ENCODE measurements at regions not wholly inside any gene's neighbourhood (a gene's known extent, or its start where the extent isn't known, plus 50 kb on each side); places are given as distances from the start of the nearest gene placed in this dataset.

GRCh38 chr4:156538210-156538609, 433.4 kb downstream of the PDGFC start:
- no peak for DNase-seq (ENCODE audit: low read depth, low spot score)
- POLR2A ChIA-PET, result no interaction called here
- no peaks in the 10 kb centered on the region for H3K9me2 ChIP-seq (ENCODE audit: insufficient read depth)
- intact Hi-C loops (cut with micrococcal nuclease), result no loop called here
- H3K4me1 ChIP-seq (ENCODE audit: control insufficient read depth in 1 of 2, insufficient read depth in 2 of 2, low read length in 2 of 2), result no peaks in the 10 kb centered on the region
- no peaks in the 10 kb centered on the region for H3K36me3 ChIP-seq (ENCODE audit: control insufficient read depth in 1 of 2, insufficient read depth in 2 of 2, low read length in 2 of 2)
- RAD21 ChIA-PET (ENCODE audit: low non-redundant PET in 1 of 2, low total read pairs in 2 of 2, uncharacterized antibody in 2 of 2, unreplicated experiment in 2 of 2), result no interaction called here
- no peaks in the 10 kb centered on the region for H3K27me3 ChIP-seq (ENCODE audit: insufficient read depth, low read length)
- H3K9ac ChIP-seq (ENCODE audit: low read length), result no peak overlapping the region
- no peaks in the 10 kb centered on the region for H3K79me2 ChIP-seq (ENCODE audit: insufficient read depth, low read length)
- H3K9me3 ChIP-seq (ENCODE audit: control insufficient read depth in 1 of 2, insufficient read depth in 1 of 2, low read depth in 1 of 2, low read length in 2 of 2), result no peaks in the 10 kb centered on the region
- no peak overlapping the region for H3K27ac ChIP-seq (ENCODE audit: low read depth, low read length)
- no peak overlapping the region for H3K4me3 ChIP-seq (replicated peaks in 1 of 2; ENCODE audit: low read depth in 1 of 2, low read length in 2 of 2)
- TF ChIP-seq SIN3A (IDR thresholded peaks at IDR 0.05; ENCODE audit: low read depth) (no peak), CBX3 (IDR thresholded peaks at IDR 0.05; ENCODE audit: low read depth) (no peak), SP1 (IDR thresholded peaks at IDR 0.05; ENCODE audit: low read depth) (no peak), SRF (IDR thresholded peaks at IDR 0.05; ENCODE audit: low read depth) (no peak), TCF7L2 (IDR thresholded peaks at IDR 0.05; ENCODE audit: borderline replicate concordance, extremely low read depth, insufficient read depth, insufficient read length) (no peak), MAX (IDR thresholded peaks at IDR 0.05) (no peak), EGR1 (IDR thresholded peaks at IDR 0.05; ENCODE audit: low read depth) (no peak), REST (IDR thresholded peaks at IDR 0.05; ENCODE audit: low read depth) (no peak), EZH2 (IDR thresholded peaks at IDR 0.05) (no peak), ZNF274 (IDR thresholded peaks at IDR 0.05; ENCODE audit: low read depth, low read length) (no peak), POLR2AphosphoS5 (IDR thresholded peaks at IDR 0.05; ENCODE audit: low read depth, low read length) (no peak), ELF1 (IDR thresholded peaks at IDR 0.05; ENCODE audit: borderline replicate concordance, low read depth) (no peak), CTCF (IDR thresholded peaks at IDR 0.05 in 2 of 3, conservative IDR thresholded peaks at IDR 0.05 in 1 of 3; ENCODE audit: borderline replicate concordance in 1 of 3, insufficient read depth in 1 of 3, low read depth in 2 of 3, low read length in 2 of 3) (no peak), ZFX (IDR thresholded peaks at IDR 0.05) (no peak), EZH2phosphoT487 (IDR thresholded peaks at IDR 0.05; ENCODE audit: borderline replicate concordance) (no peak), JUND (IDR thresholded peaks at IDR 0.05) (no peak), ZBTB33 (IDR thresholded peaks at IDR 0.05; ENCODE audit: extremely low read depth, insufficient replicate concordance, low read length) (no peak), RAD21 (IDR thresholded peaks at IDR 0.05; ENCODE audit: low read depth) (no peak), YY1 (IDR thresholded peaks at IDR 0.05; ENCODE audit: extremely low read depth, insufficient replicate concordance, low read depth, low read length) (no peak), FOSL1 (IDR thresholded peaks at IDR 0.05; ENCODE audit: low read depth) (no peak)
- no peak for ATAC-seq
- CTCF ChIA-PET, result no interaction called here
- H3K4me2 ChIP-seq (ENCODE audit: low read length), result no peak overlapping the region
- BruUV-seq (replicated peaks), result no TSS peak
- H2AFZ ChIP-seq (ENCODE audit: low read depth, low read length, poor library complexity, severe bottlenecking), result no peak overlapping the region
- H4K20me1 ChIP-seq (ENCODE audit: insufficient read depth), result no peaks in the 10 kb centered on the region

Data from HCT116 (cell line).